ENCODE measurements at regions not wholly inside any gene's neighbourhood (a gene's known extent, or its start where the extent isn't known, plus 50 kb on each side); places are given as distances from the start of the nearest gene placed in this dataset.

GRCh38 chr10:44032216-44032615 is 352.7 kb downstream of the CXCL12 start:
- TF ChIP-seq CTCF (conservative IDR thresholded peaks at IDR 0.05) (no peak), EZH2 (IDR thresholded peaks at IDR 0.05; ENCODE audit: low read depth) (no peak)

Measured in PC-9 (cell line).